ENCODE measurements at regions not wholly inside any gene's neighbourhood (a gene's known extent, or its start where the extent isn't known, plus 50 kb on each side); places are given as distances from the start of the nearest gene placed in this dataset.

- TF ChIP-seq, protein P1, sequence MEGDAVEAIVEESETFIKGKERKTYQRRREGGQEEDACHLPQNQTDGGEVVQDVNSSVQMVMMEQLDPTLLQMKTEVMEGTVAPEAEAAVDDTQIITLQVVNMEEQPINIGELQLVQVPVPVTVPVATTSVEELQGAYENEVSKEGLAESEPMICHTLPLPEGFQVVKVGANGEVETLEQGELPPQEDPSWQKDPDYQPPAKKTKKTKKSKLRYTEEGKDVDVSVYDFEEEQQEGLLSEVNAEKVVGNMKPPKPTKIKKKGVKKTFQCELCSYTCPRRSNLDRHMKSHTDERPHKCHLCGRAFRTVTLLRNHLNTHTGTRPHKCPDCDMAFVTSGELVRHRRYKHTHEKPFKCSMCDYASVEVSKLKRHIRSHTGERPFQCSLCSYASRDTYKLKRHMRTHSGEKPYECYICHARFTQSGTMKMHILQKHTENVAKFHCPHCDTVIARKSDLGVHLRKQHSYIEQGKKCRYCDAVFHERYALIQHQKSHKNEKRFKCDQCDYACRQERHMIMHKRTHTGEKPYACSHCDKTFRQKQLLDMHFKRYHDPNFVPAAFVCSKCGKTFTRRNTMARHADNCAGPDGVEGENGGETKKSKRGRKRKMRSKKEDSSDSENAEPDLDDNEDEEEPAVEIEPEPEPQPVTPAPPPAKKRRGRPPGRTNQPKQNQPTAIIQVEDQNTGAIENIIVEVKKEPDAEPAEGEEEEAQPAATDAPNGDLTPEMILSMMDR (IDR thresholded peaks at IDR 0.05; ENCODE audit: borderline replicate concordance, extremely low read depth, insufficient read depth): no peak
- intact Hi-C loops (cut with DNase I): no loop called here
- no peaks in the 10 kb centered on the region for H3K9me3 ChIP-seq (ENCODE audit: control insufficient read depth in 2 of 3, insufficient read depth in 1 of 3, low read length in 3 of 3)
- no peak overlapping the region for H3K27ac ChIP-seq (ENCODE audit: low read depth in 2 of 2, low read length in 2 of 2)
- DNase-seq (peak in 2 of 5 donors; percentile 14 to 21), FAIRE-seq (no peak)
- H3K36me3 ChIP-seq (ENCODE audit: control insufficient read depth in 2 of 3, insufficient read depth in 3 of 3, low read length in 3 of 3): no peaks in the 10 kb centered on the region
- no peaks in the 10 kb centered on the region for H3K27me3 ChIP-seq (ENCODE audit: control insufficient read depth, insufficient read depth, low read length)
- H3K4me1 ChIP-seq (ENCODE audit: control insufficient read depth in 2 of 3, insufficient read depth in 2 of 3, low read depth in 1 of 3, low read length in 3 of 3): no peaks in the 10 kb centered on the region
- no peak overlapping the region for H3K9ac ChIP-seq (ENCODE audit: low read length in 3 of 3)
- H3K4me3 ChIP-seq (ENCODE audit: low read length in 3 of 3): no peak overlapping the region
Measured at GRCh38 chr5:30808996-30809395, 384.5 kb upstream of the CDH6 start.

GRCh38 chr5:30804739-30805505, 388.6 kb upstream of the CDH6 start:
- TF ChIP-seq, protein P1 (IDR thresholded peaks at IDR 0.05; ENCODE audit: borderline replicate concordance, extremely low read depth, insufficient read depth): peak; percentile 11
- Histone ChIP-seq H3K4me1 (ENCODE audit: control insufficient read depth in 2 of 3, insufficient read depth in 2 of 3, low read depth in 1 of 3, low read length in 3 of 3) (no peaks in the 10 kb centered on the region), H3K9ac (ENCODE audit: low read length in 3 of 3) (no peak overlapping the region), H3K27ac (ENCODE audit: low read depth in 2 of 2, low read length in 2 of 2) (no peak overlapping the region), H3K27me3 (ENCODE audit: control insufficient read depth, insufficient read depth, low read length) (no peaks in the 10 kb centered on the region), H3K9me3 (ENCODE audit: control insufficient read depth in 2 of 3, insufficient read depth in 1 of 3, low read length in 3 of 3) (no peaks in the 10 kb centered on the region), H3K36me3 (ENCODE audit: control insufficient read depth in 2 of 3, insufficient read depth in 3 of 3, low read length in 3 of 3) (no peaks in the 10 kb centered on the region), H3K4me3 (ENCODE audit: low read length in 3 of 3) (no peak overlapping the region)
- no peak for FAIRE-seq
- intact Hi-C loops (cut with DNase I): no loop called here
- peak in 2 of 5 donors; percentile 17 to 33 for DNase-seq

DNA sequence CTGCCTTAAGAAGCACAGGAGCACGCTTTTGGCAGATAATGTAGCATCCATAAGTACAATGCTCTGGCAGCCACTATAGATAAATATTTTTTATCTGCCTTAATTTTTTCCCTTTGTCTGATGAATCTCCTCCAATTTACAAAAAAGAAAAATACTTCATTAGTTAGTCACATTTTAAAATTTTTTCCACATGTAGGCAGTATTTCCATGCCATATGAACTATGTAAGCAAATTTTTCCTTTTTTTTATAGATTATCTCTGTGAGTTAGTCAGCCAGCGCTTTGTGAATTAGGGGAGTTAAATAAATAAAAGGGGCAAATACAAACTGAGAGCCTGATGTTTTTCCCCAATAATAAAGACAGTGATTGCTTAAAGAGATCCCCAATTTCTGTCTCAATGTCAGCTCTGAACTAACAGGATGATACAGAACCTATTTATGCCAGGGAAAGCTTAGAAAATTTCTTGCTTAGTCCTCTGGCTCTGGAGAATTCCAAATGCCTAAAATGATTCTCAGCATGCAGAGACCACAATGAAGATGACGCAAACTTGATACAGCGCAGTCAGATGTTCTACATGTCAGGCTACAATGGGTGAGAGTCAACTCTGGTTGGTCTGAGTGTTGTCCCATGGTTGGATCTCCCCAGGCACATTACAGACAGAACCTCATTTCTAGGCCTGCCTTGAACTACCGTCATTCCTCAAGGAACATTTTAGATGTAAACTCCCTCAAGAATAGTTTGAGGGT, 390.4 kb upstream of the CDH6 start:
- Histone ChIP-seq H3K4me3 (ENCODE audit: low read length in 3 of 3) (no peak overlapping the region), H3K9ac (ENCODE audit: low read length in 3 of 3) (no peak overlapping the region), H3K4me1 (ENCODE audit: control insufficient read depth in 2 of 3, insufficient read depth in 2 of 3, low read depth in 1 of 3, low read length in 3 of 3) (no peaks in the 10 kb centered on the region), H3K9me3 (ENCODE audit: control insufficient read depth in 2 of 3, insufficient read depth in 1 of 3, low read length in 3 of 3) (no peaks in the 10 kb centered on the region), H3K27ac (ENCODE audit: low read depth in 2 of 2, low read length in 2 of 2) (no peak overlapping the region), H3K36me3 (ENCODE audit: control insufficient read depth in 2 of 3, insufficient read depth in 3 of 3, low read length in 3 of 3) (no peaks in the 10 kb centered on the region), H3K27me3 (ENCODE audit: control insufficient read depth, insufficient read depth, low read length) (no peaks in the 10 kb centered on the region)
- TF ChIP-seq, protein P1 (IDR thresholded peaks at IDR 0.05; ENCODE audit: borderline replicate concordance, extremely low read depth, insufficient read depth): no peak
- no peak for FAIRE-seq
- intact Hi-C loops (cut with DNase I): no loop called here
- DNase-seq: no peak
